H9 (cell line): ENCODE measurements at regions not wholly inside any gene's neighbourhood (a gene's known extent, or its start where the extent isn't known, plus 50 kb on each side); places are given as distances from the start of the nearest gene placed in this dataset.

ENCODE experiments used
- DNase-seq: peaks from one replicate; pipeline ENCODE4 v3.0.0-alpha.2; 2017
- H2AFZ ChIP-seq: one replicate; pipeline ENCODE4 v1.6.1; 2013; ENCODE audit warnings: mild to moderate bottlenecking, low read length, control low read depth, moderate library complexity
- H2AK5ac ChIP-seq: 2 replicates; pipeline ENCODE4 v1.6.1; 2013; ENCODE audit warnings: low read length, control low read depth, mixed read lengths; ENCODE audit not compliant: insufficient read length
- H2BK120ac ChIP-seq: one replicate; pipeline ENCODE4 v1.6.1; 2013; ENCODE audit warnings: low read depth, mild to moderate bottlenecking, low read length, control low read depth, inconsistent platforms; ENCODE audit not compliant: poor library complexity, severe bottlenecking
- H2BK12ac ChIP-seq: 2 replicates; pipeline ENCODE4 v1.6.1; 2013; ENCODE audit warnings: low read length, control low read depth, mixed read lengths, low read depth; ENCODE audit not compliant: insufficient read length
- H2BK15ac ChIP-seq: 2 replicates; pipeline ENCODE4 v1.6.1; 2013; ENCODE audit warnings: low read depth, low read length, control low read depth
- H2BK20ac ChIP-seq: one replicate; pipeline ENCODE4 v1.6.1; 2013; ENCODE audit warnings: low read depth, mild to moderate bottlenecking, low read length, control low read depth, inconsistent platforms; ENCODE audit not compliant: poor library complexity, severe bottlenecking
- H2BK5ac ChIP-seq: 2 replicates; pipeline ENCODE4 v1.6.1; 2013; ENCODE audit warnings: low read length, control low read depth, mixed read lengths; ENCODE audit not compliant: insufficient read length
- H3K14ac ChIP-seq: 2 replicates; pipeline ENCODE4 v1.6.1; 2013; ENCODE audit warnings: low read length, control low read depth; ENCODE audit not compliant: insufficient read depth
- H3K18ac ChIP-seq: 2 replicates; pipeline ENCODE4 v1.6.1; 2013; ENCODE audit warnings: low read depth, mild to moderate bottlenecking, mixed read lengths, low read length, control low read depth; ENCODE audit not compliant: insufficient read length
- H3K23ac ChIP-seq: 2 replicates; pipeline ENCODE4 v1.6.1; 2013; ENCODE audit warnings: low read length, control low read depth, mixed read lengths, low read depth; ENCODE audit not compliant: insufficient read length
- H3K23me2 ChIP-seq: 2 replicates; pipeline ENCODE4 v1.6.1; 2013; ENCODE audit warnings: low read depth, mild to moderate bottlenecking, mixed read lengths, low read length, control low read depth; ENCODE audit not compliant: insufficient read length, poor library complexity, severe bottlenecking
- H3K27ac ChIP-seq: 2 replicates; pipeline ENCODE4 v1.5.1; 2013; ENCODE audit warnings: low read length, control low read depth, mixed read lengths, low read depth; ENCODE audit not compliant: insufficient read length
- H3K27me3 ChIP-seq: 2 replicates; pipeline ENCODE4 v1.6.1; 2013; ENCODE audit warnings: low read length, control low read depth, inconsistent platforms; ENCODE audit not compliant: insufficient read depth
- H3K4ac ChIP-seq: 2 replicates; pipeline ENCODE4 v1.6.1; 2013; ENCODE audit warnings: low read depth, mild to moderate bottlenecking, control low read depth, inconsistent platforms, low read length, moderate library complexity
- H3K4me1 ChIP-seq: 2 replicates; pipeline ENCODE4 v1.6.1; 2013; ENCODE audit warnings: low read length, control low read depth, inconsistent platforms; ENCODE audit not compliant: insufficient read depth
- H3K4me2 ChIP-seq: 2 replicates; pipeline ENCODE4 v1.6.1; 2013; ENCODE audit warnings: low read length, control low read depth, mixed read lengths; ENCODE audit not compliant: insufficient read length, insufficient read depth
- H3K56ac ChIP-seq: 2 replicates; pipeline ENCODE4 v1.6.1; 2013; ENCODE audit warnings: low read depth, mild to moderate bottlenecking, mixed read lengths, low read length, control low read depth; ENCODE audit not compliant: insufficient read length
- H3K79me1 ChIP-seq: 2 replicates; pipeline ENCODE4 v1.6.1; 2013; ENCODE audit warnings: low read depth, mild to moderate bottlenecking, moderate library complexity, low read length, control low read depth, inconsistent platforms; ENCODE audit not compliant: insufficient read depth, poor library complexity, severe bottlenecking
- H3K79me2 ChIP-seq: 2 replicates; pipeline ENCODE4 v1.6.1; 2013; ENCODE audit warnings: low read length, control low read depth, inconsistent platforms; ENCODE audit not compliant: insufficient read depth
- H3K9ac ChIP-seq: 2 replicates; pipeline ENCODE4 v1.6.1; 2013; ENCODE audit warnings: low read length, control low read depth, mixed read lengths; ENCODE audit not compliant: insufficient read length; ENCODE audit errors: extremely low read depth
- H3K9me3 ChIP-seq: one replicate; pipeline ENCODE4 v1.6.1; 2013; ENCODE audit warnings: low read depth, low read length, inconsistent platforms; ENCODE audit not compliant: control insufficient read depth
- H3T11ph ChIP-seq: one replicate; pipeline ENCODE4 v1.6.1; 2013; ENCODE audit warnings: mild to moderate bottlenecking, low read length, control low read depth, inconsistent platforms
- H4K20me1 ChIP-seq: one replicate; pipeline ENCODE4 v1.6.1; 2013; ENCODE audit not compliant: control insufficient read depth, insufficient read length, insufficient read depth
- H4K5ac ChIP-seq: 2 replicates; pipeline ENCODE4 v1.6.1; 2013; ENCODE audit warnings: low read depth, mild to moderate bottlenecking, mixed read lengths, low read length, control low read depth; ENCODE audit not compliant: insufficient read length
- H4K8ac ChIP-seq: replicated peaks from 2 replicates; pipeline ENCODE4 v1.6.1; 2013; ENCODE audit warnings: low read length, control low read depth, mixed read lengths, low read depth; ENCODE audit not compliant: insufficient read length
- H4K91ac ChIP-seq: 2 replicates; pipeline ENCODE4 v1.6.1; 2013; ENCODE audit warnings: low read depth, mild to moderate bottlenecking, moderate library complexity, mixed read lengths, low read length, control low read depth; ENCODE audit not compliant: insufficient read length
- H3K27ac Mint-ChIP-seq, 3 experiments: 2 replicates in 2 of 3; 3 replicates in 1 of 3; pipeline ENCODE4 v1.8.0; 2020 to 2021; ENCODE audit warnings: mixed read lengths in 3 of 3, mild to moderate bottlenecking in 1 of 3, moderate library complexity in 1 of 3
- H3K27me3 Mint-ChIP-seq: 2 replicates; pipeline ENCODE4 v1.8.0; 2021; ENCODE audit warnings: low read depth, mild to moderate bottlenecking, moderate library complexity, mixed read lengths
- H3K36me3 Mint-ChIP-seq, 3 experiments: 2 replicates in 2 of 3; 3 replicates in 1 of 3; pipeline ENCODE4 v1.8.0; 2020 to 2021; ENCODE audit warnings: low read depth in 3 of 3, mixed read lengths in 3 of 3; ENCODE audit not compliant: insufficient read depth in 1 of 3
- H3K4me1 Mint-ChIP-seq, 2 experiments: 2 replicates each; pipeline ENCODE4 v1.8.0; 2020; ENCODE audit warnings: mixed read lengths in 2 of 2
- H3K4me3 Mint-ChIP-seq, 2 experiments: 2 replicates in 1 of 2; 3 replicates in 1 of 2; pipeline ENCODE4 v1.8.0; 2020 to 2021; ENCODE audit warnings: mild to moderate bottlenecking in 2 of 2, mixed read lengths in 2 of 2, moderate library complexity in 1 of 2
- H3K9me3 Mint-ChIP-seq, 2 experiments: 2 replicates in 1 of 2; 3 replicates in 1 of 2; pipeline ENCODE4 v1.8.0; 2020; ENCODE audit warnings: mild to moderate bottlenecking in 2 of 2, mixed read lengths in 2 of 2, moderate library complexity in 1 of 2
- CTCF ChIP-seq: fragments of 200-600 bp; sonication (generic); conservative IDR thresholded peaks from 3 replicates; pipeline ENCODE4 v1.8.0; 2021; ENCODE audit warnings: antibody characterized with exemption, mild to moderate bottlenecking
- WGBS: extraction: QIAGEN DNeasy Blood & Tissue Kit; methylation state at CpG from one replicate; pipeline ENCODE4 v1.1.7; 2013; ENCODE audit warnings: missing lambda C conversion rate, low lambda C conversion rate, mixed read lengths; ENCODE audit not compliant: insufficient read length; ENCODE audit errors: extremely low coverage; 5-methylcytosine and 5-hydroxymethylcytosine counted together

- H3K9me3 Mint-ChIP-seq, result peaks cover 2 to 3% of the 10 kb centered on the region in 2 experiments; a peak in 2 of 5 replicates
- Histone ChIP-seq H3T11ph (no peak overlapping the region), H3K18ac (no peak overlapping the region), H2BK120ac (no peak overlapping the region), H2BK5ac (no peak overlapping the region), H3K9me3 (no peaks in the 10 kb centered on the region), H3K56ac (no peak overlapping the region), H2BK15ac (no peak overlapping the region), H3K27ac (no peak overlapping the region), H3K79me2 (no peaks in the 10 kb centered on the region), H4K5ac (no peak overlapping the region), H3K9ac (no peak overlapping the region), H3K23me2 (no peaks in the 10 kb centered on the region), H2AFZ (no peak overlapping the region), H3K79me1 (no peaks in the 10 kb centered on the region), H2BK20ac (no peak overlapping the region), H3K23ac (no peak overlapping the region), H3K4ac (no peak overlapping the region), H4K8ac (no peak overlapping the region), H3K14ac (no peak overlapping the region), H3K27me3 (no peaks in the 10 kb centered on the region), H2AK5ac (no peak overlapping the region), H4K20me1 (no peaks in the 10 kb centered on the region), H3K4me2 (no peak overlapping the region), H4K91ac (no peak overlapping the region), H3K4me1 (no peaks in the 10 kb centered on the region), H2BK12ac (no peak overlapping the region)
- peaks cover 9 to 10% of the 10 kb centered on the region in 2 experiments for H3K4me1 Mint-ChIP-seq
- WGBS, result no CpG with 5 or more reads among the region's 2 CpGs
- H3K27me3 Mint-ChIP-seq, result no peaks in the 10 kb centered on the region
- no peak for TF ChIP-seq CTCF
- H3K36me3 Mint-ChIP-seq, result no peaks in the 10 kb centered on the region
- H3K4me3 Mint-ChIP-seq, result no peak overlapping the region
- no peak overlapping the region for H3K27ac Mint-ChIP-seq
- DNase-seq, result no peak
Measured at GRCh38 chr3:153963012-153963411, 158.2 kb upstream of the ARHGEF26 start.
